Glomerular visceral epithelial cell (primary cell): ENCODE measurements at regions not wholly inside any gene's neighbourhood (a gene's known extent, or its start where the extent isn't known, plus 50 kb on each side); places are given as distances from the start of the nearest gene placed in this dataset.
A peak's percentile ranks its signal among the peaks of the same experiment; 100 is the strongest.

Experiments used
- DNase-seq: peaks from one replicate; pipeline ENCODE4 v3.0.0-alpha.2; 2016; ENCODE audit errors: extremely low spot score

DNA sequence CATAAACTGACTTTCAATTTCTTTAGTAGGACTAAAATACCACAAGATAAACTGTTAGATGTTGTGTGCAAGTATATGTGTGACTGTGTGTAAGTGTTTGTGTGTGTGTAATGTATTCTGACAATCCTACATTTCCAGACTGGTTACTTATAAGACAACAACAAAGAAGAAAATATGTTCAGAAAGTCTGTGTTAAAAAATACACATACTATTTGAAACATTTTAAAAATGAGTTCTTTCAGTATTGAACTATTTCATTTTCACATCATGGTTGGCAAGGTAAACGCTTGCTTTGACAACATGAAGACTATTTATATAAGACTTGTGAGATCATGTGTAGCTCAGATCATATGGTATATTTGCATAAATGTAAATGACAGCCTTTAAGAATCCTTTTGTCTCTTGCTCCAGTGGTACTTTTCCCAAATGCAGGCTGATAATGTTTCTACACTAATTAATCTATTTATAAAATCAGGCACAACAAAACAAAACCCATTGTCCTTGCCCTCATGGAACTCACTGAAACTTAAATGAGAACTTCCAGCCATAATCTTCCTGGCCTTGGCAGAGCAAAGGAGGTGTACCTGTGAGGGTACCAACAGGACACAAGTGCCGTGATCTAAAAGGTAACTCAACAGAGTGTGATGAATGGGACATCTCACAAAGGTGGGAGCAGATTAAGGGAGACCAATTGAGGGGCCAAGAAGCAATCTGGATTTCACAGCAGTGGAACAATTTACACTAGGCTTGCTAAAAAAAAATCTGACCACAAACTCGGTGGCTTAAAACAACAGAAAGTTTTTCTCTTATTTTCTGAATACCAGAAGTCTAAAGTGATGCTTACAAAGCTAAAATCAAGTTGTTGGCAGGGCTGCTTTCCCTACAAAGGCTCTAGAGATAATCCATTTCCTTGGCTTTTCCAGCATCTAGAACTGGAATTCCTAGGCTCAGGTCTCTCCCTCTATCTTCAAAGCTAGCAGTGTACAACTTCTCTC lies 349.0 kb downstream of the TBC1D4 start:
- DNase-seq, result no peak

DNA sequence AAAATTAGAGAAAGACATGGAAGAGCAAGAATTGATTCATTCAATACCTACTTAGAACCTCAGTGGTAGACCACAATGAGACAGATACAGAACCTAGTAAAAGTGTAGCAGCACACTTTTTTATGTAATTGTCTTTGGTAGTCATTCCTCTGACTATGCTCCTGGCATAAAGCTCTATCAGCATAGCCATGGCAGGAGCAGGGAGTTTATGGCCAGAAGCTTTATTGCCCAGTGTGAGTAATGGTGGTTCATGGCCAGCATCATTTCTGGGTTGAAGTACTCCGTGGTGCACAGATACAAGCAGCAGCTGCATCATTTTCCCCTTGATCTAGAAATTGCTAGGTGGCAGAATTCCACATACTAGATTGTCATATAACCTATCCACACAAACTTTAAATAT lies 352.6 kb downstream of the TBC1D4 start:
- DNase-seq, result peak; percentile 13

DNA sequence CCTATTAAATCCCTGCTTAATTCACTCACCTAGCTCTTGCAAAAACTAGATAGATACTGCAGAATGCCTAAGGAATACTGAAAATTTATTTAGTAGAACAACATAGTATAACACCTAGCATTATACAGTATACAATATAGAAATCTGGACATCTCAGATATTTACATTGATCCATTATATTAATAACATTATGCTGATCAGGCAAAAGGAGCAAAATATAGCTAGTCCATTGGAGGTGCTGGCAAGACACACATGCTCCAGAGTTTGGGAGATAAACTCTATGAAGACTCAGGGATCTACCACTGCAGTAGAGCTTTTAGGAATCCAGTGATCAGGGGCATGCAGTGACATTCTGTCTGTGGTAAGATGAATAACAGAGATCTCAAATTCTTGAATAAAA lies 357.6 kb downstream of the TBC1D4 start:
- no peak for DNase-seq

DNA sequence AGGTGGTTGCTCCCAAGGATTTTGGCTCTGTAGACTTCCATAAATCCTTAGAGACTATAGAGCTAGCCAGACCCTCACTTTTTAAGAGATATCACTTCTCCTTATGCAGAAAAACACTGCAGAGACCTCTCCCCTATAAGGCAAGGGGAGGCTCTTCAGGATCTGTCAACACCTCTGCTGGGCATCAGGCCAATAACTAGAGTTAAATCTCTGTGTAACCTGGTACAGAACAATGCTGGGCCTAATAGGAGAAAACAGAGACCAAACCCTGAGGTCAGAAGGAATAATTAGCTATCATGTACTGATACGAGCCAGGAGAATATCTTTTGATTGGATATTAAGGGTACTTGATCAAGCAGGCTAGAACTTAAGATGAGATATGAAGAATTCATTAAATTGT lies 358.5 kb downstream of the TBC1D4 start:
- no peak for DNase-seq

DNA sequence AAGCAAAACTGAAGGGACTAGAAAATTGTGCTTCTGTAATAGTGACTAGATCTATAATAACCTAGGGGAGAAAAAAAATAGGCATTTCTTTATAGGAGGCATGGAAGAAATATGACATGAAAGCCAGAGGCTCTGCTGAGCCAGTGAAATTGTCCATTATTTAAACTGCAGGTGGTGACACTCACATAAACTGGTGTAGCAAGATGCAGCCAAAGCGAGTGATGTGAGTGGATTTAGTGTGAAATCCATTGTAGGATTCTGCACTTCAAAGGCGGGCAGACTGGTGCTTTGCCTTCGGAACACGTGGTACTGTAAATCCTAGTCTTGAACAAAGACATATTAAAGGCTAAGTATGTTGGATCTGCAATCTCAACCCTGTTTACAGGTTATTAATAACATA lies 361.9 kb downstream of the TBC1D4 start:
- no peak for DNase-seq

DNA sequence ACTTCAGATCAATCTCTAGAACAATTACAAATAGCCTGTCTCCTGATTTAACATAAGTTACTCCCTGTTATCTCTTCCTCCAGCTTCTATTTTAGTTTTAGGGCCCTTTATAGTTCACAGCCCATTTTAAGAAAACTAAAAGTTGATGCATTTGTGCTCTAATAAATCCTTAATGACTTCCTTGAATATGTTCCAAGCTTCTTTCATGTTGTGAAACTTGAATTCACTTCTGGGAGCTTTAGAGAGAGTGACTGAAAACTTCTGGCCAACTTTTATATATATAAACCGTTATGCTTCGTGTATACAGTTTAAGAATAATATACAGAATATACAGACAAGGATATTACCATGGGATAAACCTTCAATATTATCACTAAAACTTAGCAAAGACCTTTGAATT lies 366.8 kb downstream of the TBC1D4 start:
- no peak for DNase-seq

DNA sequence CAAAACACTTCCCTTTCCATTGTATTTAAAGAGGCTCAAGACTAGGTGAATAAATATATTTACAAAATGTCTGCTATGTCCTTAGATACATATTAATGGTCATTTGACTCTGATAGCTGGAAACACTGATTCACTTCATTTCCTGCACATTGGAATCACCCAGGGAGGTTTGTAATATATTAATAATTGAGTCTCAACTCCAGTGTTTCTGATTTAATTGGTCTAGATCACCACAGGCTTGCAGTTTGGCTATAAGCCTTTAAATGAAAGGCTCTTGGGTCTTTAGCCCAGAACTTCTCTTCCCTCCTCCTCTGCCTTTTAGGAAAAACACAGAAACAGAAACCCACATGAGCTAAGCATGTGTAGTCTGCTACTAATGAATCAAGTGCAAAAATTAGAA lies 378.0 kb downstream of the TBC1D4 start:
- DNase-seq, result no peak

DNA sequence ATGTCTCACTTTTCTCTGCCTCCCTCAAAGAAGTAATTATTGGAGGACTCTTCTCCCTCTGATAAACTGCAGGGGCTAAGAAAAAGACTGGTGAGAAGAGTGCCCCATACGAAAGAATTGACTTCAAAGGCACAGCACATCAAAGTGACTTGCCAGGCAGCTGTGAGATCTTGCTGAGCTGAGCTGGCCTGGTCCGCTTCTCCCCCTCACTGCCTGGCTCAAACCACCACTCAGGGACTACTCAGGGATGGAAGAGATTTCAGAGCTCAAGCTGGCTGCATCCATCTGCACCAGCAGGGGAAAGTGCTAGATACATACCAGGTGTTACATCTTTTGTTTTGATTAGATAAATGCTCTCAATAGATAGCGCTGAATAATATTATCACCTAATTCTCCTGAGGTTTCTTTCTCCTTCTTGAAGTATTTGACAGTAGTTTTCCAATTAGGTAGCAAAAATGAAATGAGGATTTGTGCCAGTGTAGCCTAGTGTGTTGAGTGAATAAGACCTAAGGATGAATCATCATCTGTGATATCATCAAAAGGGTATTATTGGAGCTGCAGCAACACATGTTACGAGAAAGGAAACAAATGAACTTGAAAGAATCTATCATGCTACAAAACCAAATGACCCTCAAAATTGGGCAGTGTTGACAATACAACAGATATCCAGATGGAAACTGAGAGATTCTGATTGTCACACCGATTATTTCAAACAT lies 379.8 kb downstream of the TBC1D4 start:
- no peak for DNase-seq

DNA sequence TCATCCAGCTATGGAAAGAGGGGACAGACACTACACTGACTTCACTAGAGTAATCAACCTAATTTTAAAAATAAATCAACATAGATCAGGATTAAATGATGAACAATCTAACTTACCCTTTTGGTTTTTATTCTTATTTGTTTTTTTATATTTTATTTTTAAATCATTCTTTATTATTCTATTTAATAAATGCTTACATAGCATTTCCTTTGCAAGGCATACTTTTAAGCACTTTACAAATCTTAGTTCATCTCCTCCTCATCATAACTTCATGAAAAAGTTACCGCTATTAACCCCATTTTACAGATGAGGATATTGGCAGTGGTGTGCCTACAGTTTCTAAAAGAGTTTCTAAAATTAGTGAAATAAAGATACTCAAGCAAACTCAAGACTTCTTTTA lies 380.6 kb downstream of the TBC1D4 start:
- no peak for DNase-seq

DNA sequence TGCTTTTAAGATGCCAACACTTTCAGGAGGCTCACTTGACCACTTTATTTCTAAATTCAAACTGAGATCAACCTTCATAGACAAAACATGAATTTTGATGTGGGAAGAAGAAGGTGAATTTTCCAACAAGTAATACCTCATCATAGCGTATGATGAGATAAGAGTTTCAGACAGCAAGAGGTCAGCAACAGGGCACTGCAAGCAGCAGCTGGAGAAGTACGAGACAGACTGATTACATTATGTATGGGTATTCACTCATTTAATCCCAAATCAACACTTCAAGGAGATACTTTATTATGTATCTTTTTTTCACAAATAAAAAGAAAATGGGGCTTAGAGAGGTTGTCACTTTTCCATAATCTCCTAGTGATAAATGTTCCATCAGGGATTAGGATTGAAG lies 389.8 kb downstream of the TBC1D4 start:
- DNase-seq, result no peak

DNA sequence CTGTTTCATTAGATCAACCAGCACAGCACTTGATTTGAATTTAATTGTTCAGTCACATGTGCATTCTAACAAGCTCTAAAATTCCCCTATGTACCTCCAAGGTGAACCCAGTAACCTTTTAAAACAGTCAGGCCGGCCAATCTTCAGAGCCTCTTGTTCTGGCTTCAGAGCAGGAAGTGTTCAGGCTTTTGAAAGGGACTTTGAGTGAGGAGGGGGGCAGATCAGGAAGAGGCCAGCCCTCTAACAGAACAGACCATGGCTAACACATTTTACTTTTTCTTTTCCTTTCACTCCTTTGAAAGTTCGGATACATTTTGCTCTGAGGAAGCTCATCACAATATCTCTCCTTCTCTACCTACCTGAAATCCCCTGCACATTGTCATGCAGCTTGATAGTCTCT lies 390.3 kb downstream of the TBC1D4 start:
- no peak for DNase-seq

DNA sequence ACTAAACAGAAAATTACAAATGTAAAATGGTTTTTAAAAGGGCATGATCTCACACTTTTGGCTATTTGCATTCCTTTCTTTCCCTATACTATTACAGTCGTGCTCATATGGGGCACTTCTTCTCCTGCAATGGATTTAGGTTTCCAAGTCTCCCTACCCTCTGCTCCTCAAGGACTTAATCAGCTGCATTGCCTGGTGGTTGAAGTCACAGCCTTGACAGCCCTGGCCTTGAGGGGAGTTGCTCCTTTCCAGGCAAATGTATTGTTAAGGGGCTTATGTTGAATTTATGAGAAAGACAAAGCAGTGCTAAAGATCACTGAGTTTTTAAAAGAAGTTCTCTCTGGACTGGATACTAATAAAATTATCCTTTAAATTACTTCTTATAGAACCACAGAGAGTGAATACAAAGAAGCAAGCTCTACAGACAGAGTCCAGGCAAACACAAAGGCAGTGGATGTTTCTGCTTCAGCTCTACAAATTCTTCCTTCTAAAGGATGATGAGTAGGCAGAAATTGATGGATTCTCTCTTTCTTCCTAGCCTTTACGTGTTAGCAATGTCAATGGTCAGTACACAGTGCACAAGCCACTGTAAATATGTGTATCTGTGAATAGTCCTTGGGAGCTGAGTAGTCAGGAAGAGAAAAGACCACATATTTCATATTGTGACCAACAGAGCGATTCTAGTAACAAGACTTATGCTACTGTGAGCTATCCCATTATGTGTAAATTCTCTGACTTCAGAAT lies 390.9 kb downstream of the TBC1D4 start:
- DNase-seq, result no peak

DNA sequence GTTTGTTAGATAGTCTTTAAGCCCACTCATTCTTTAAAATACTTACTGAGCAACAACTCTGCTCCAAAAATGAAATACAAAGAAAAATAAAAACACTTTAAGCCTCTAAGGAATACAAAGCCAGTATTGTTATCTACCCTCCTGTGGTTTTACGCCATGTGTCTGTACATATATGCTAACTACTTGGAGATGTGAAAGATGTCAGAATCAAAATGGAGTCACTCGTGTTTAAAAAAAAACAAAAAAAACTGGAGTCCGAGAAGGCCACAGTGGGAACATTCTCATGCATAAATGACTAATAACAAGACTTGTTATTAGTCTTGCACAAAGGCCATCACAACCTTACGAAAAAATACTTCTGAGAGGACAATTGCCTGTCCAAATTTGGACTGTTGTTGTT lies 393.1 kb downstream of the TBC1D4 start:
- DNase-seq, result no peak

DNA sequence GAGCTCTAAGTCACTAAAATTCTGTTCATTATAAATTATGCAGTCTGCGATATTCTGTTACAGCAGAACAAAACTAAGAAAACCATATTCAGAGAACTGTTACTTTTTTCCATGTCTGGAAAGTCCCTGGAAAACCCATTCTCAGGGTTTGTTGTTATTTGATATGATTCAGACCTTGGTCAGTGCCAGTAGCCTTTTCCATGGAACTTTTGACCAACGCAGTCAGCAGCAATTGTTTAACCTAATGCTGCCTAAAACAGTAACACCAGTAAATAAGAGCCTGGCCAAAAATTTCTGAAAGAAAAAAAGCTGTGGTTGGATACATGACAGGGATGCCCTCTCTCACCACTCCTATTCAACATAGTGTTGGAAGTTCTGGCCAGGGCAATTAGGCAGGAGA lies 402.7 kb downstream of the TBC1D4 start:
- peak; percentile 69 for DNase-seq

DNA sequence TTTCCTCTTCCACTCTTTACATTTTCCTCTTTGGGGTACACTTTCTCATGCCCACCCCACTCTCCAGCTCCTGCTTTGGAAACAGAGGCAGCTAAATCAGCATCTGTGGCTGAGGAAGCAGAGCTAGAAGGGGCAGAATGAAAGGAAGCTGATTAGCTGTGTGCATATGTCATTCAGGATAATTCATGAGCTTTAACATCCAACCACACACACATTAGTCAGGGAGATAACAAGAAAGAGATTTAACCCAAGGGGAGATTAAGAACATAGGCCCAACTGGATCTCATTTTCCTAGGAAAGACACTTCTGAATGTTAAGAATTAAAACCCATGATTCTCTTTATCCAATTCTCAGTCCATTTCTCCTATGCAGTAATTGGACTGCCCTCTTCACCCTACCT lies 405.5 kb downstream of the TBC1D4 start:
- no peak for DNase-seq

DNA sequence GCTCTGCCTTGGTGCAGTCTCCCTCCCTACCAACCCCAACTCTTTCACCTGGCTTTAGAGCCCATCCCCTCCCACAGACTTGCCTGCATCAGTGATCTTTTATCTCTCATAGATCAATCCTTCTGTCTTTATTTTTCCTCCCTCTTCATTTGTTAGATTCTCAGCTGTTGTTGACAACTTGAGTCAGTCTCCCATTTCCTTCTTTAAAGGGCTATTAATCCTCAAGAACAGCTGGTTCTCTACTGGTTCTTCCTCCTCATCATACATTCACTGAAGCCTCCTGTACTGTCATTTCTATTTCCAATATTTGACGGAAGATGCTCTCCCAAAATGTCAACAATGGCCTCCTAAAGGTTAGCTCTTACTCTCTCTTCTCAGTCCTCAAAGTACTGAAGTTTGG lies 408.2 kb downstream of the TBC1D4 start:
- DNase-seq, result no peak

DNA sequence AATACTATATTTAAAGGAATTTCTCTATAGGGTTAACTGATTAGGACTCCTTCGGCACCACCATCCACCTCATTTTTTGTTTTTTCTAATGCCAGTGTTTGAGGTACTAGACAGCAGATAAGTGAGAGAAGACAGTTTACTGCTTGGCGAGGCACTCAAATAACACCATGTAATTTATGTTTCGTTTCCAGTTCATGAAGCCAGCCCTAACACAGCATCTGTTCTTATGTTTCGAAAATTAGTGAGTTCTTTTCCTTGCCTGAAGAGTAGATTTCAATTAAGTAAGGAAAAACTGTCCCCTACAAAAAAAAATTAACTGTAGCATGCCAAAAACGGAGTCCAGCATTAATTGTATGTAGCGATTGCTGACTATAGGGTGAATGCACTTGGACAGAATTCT lies 409.1 kb downstream of the TBC1D4 start:
- no peak for DNase-seq

DNA sequence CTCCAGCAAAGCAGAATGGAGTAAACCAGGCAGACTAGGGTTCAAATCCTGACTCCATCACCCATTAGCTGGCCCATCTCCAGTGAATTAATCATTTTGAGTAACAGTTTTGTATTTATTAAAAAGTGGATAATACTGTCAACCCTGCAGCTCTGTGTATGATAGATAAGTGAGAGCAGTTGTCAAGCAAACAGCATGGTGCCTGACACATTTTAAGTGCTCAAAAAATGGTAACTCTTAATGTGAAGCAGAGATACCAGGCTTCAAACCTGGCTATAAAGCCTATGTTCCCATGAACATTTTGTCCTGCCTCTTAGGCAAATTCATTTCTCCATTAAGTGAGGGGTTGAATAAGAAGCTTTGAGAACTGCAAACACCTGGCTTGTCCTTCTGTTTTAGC lies 409.6 kb downstream of the TBC1D4 start:
- no peak for DNase-seq

DNA sequence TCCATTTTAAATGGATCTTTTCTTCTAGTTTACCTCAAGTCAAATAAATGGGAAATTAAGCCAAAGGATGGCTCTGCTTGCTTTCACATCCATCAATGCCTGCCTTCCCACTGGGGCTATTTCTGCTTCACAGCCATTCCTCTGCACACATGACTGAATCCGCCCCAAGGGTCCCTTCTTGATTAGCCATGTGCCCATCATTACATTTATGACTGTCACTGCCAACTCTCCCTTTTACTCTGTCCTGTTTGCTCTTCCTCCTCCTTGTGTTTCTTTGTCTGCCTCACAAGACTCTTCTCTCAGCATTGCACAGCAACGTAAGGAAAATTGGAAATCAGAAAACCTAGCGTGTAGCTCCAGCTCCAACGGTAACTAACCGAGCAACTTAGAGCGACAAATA lies 410.2 kb downstream of the TBC1D4 start:
- DNase-seq, result no peak

DNA sequence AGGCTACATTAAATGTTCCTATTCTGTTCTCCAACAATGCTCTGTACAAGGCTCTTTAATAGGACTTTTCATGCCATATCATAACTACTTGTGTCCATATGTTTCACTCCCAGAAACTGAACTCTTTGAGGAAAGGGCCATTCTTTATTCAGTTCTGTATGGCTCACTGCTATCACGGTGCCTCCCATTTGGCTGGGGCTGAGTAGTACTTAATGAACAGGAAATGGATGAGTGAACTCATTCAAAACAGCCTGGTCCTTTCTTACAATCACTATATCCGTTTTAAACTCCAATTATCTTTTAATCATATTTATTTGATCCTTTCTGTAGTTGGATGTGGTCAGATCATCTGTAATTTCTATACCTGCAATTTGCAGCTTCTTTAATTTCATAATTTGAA lies 410.6 kb downstream of the TBC1D4 start:
- no peak for DNase-seq

DNA sequence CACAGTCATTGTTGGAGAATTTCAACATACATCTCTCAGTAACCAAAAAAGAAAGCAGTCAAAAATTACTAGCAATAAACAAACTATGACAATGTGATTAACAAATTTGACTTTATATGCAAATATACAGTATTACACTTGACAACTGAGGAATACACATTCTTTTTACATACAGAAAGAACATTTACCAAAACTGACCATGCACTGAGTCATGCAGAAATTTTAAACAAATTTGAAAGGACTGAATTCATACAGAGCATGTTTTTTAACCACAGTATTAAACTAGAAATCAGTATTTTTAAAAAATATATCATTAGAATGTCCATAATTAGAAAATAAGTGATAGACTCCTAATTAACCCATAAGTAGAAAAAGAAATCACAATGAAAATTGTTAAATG lies 420.1 kb downstream of the TBC1D4 start:
- DNase-seq, result no peak

DNA sequence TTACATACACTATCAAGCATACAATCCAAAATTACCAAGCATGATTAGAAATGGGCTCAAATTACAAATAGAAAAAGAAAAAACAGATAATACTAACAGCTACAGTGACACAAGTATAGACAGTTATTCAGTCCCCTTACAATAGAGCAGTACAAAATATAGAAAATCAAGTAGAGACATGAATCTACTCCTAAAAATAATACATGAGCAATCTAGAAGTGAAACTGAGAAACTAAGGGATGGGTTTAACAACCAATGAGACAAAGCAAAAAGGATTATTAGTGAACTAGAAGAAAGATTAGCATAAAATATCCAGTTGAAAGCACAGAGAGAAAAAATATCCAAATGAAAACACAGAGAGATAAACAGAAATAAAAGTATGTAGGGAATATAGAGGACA lies 426.7 kb downstream of the TBC1D4 start:
- no peak for DNase-seq

DNA sequence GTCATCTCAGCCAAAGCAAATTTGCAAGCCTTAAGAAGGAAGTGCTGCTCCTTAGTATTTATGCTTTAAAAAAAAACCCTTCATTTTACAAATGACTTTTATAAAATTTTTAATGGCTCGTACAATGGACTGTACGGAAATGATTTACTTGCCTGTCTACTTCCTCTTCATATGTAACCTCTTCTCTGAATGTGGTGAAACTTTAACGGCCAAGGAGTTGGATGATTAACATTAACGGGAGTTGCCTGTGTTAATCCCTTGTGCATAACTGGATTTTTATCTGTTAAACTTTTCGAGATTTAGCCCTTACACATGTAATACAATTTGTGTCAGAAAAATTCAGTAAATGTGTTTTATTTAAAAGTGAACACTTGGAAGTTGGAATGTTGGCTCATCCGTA lies 429.4 kb downstream of the TBC1D4 start:
- DNase-seq, result peak; percentile 41
